ENCODE measurements at regions not wholly inside any gene's neighbourhood (a gene's known extent, or its start where the extent isn't known, plus 50 kb on each side); places are given as distances from the start of the nearest gene placed in this dataset.

DNA sequence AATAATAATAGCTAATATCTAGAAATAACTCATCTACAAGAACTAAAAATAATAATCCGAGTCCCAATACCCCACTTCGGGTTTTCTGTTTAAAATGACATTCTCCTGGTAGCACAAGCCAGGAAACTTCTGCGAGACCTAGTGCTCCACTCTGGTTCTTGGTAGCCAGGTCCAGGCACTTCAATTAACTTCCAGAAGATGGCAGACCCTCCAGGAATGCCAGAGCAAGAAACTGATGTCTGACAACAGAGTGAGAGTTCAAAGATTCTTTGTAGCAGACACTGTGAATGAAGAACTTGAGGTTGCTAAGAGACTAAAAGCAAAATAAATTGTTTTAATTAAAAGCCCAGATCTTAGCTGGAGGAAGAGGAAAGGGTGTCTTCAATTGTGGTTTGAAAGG is 1963.3 kb upstream of the CDH9 start:
- TF ChIP-seq, protein P1, sequence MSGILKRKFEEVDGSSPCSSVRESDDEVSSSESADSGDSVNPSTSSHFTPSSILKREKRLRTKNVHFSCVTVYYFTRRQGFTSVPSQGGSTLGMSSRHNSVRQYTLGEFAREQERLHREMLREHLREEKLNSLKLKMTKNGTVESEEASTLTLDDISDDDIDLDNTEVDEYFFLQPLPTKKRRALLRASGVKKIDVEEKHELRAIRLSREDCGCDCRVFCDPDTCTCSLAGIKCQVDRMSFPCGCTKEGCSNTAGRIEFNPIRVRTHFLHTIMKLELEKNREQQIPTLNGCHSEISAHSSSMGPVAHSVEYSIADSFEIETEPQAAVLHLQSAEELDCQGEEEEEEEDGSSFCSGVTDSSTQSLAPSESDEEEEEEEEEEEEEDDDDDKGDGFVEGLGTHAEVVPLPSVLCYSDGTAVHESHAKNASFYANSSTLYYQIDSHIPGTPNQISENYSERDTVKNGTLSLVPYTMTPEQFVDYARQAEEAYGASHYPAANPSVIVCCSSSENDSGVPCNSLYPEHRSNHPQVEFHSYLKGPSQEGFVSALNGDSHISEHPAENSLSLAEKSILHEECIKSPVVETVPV (CRISPR knock-in tag; IDR thresholded peaks at IDR 0.05) = no peak
- TF ChIP-seq, protein P2, sequence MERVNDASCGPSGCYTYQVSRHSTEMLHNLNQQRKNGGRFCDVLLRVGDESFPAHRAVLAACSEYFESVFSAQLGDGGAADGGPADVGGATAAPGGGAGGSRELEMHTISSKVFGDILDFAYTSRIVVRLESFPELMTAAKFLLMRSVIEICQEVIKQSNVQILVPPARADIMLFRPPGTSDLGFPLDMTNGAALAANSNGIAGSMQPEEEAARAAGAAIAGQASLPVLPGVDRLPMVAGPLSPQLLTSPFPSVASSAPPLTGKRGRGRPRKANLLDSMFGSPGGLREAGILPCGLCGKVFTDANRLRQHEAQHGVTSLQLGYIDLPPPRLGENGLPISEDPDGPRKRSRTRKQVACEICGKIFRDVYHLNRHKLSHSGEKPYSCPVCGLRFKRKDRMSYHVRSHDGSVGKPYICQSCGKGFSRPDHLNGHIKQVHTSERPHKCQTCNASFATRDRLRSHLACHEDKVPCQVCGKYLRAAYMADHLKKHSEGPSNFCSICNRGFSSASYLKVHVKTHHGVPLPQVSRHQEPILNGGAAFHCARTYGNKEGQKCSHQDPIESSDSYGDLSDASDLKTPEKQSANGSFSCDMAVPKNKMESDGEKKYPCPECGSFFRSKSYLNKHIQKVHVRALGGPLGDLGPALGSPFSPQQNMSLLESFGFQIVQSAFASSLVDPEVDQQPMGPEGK (CRISPR knock-in tag; IDR thresholded peaks at IDR 0.05; ENCODE audit: borderline replicate concordance) = no peak
- TF ChIP-seq ZC3H10 (CRISPR knock-in tag; IDR thresholded peaks at IDR 0.05) = no peak

Measured in SK-N-SH treated with all-trans-retinoic acid at 6 μM for 48 hours (cell line).